ENCODE measurements at regions not wholly inside any gene's neighbourhood (a gene's known extent, or its start where the extent isn't known, plus 50 kb on each side); places are given as distances from the start of the nearest gene placed in this dataset.

DNA sequence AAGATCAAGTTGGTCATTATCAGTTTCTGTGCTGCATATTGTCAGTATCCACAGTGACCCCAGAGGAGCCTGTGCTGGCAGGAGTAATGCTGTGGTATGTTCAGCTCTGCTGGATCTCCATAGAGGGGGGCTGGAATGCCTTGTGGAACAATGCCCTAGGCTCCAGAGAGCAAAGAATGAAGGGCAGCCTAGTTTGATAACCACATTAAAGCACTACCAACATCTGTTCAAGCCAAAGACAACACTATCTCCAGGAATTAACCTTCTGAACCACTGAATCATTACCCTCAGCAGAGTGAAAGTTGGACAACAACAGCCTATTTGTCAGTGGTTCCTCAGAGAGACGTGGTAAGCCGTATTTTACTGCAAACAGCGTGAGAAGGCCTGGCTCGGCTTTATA is 192.3 kb upstream of the CXorf66 start:
- Histone ChIP-seq H3K4me1 (replicated peaks in 1 of 2; ENCODE audit: control insufficient read depth in 2 of 2, insufficient read depth in 2 of 2, low read length in 2 of 2) (no peaks in the 10 kb centered on the region), H3K4me3 (no peak overlapping the region), H3K27ac (ENCODE audit: extremely low read depth, low read depth, low read length) (no peak overlapping the region), H3K9me1 (ENCODE audit: control insufficient read depth, insufficient read depth, low read length) (no peaks in the 10 kb centered on the region), H3K4me2 (ENCODE audit: insufficient read depth, low read length) (no peak overlapping the region), H4K20me1 (replicated peaks; ENCODE audit: control insufficient read depth, insufficient read depth, low read length) (no peaks in the 10 kb centered on the region), H3K9ac (ENCODE audit: insufficient read depth in 1 of 2, low read depth in 2 of 2, low read length in 2 of 2) (no peak overlapping the region), H3K9me3 (replicated peaks; ENCODE audit: control insufficient read depth, insufficient read depth, low read depth, low read length) (no peaks in the 10 kb centered on the region), H3K79me2 (ENCODE audit: control insufficient read depth, insufficient read depth, low read length) (no peaks in the 10 kb centered on the region), H2AFZ (ENCODE audit: low read depth, low read length) (no peak overlapping the region), H3K27me3 (ENCODE audit: control insufficient read depth in 2 of 2, insufficient read depth in 2 of 2, low read length in 2 of 2) (no peaks in the 10 kb centered on the region), H3K36me3 (ENCODE audit: control insufficient read depth, insufficient read depth, low read length) (no peaks in the 10 kb centered on the region)
- intact Hi-C loops (cut with micrococcal nuclease) (no loop called here), in situ Hi-C loops (cut with MboI) (no loop called here)
- BruUV-seq (replicated peaks), result no TSS peak
- ChIA-PET POLR2A (no interaction called here), CTCF (ENCODE audit: low intra/inter-chr PET ratio) (no interaction called here)
- 0% methylated on average over 4 of the region's 4 CpGs for WGBS (ENCODE audit: insufficient coverage, low coverage, missing lambda C conversion rate)
- FAIRE-seq, result no peak
- DNase-seq (ENCODE audit: extremely low read depth in 1 of 4, low spot score in 3 of 4), result no peak
- TF ChIP-seq SMARCA4 (IDR thresholded peaks at IDR 0.05) (no peak), KAT8 (IDR thresholded peaks at IDR 0.05; ENCODE audit: low read depth) (no peak), ASH1L (IDR thresholded peaks at IDR 0.05; ENCODE audit: borderline replicate concordance, low read depth, partially characterized antibody) (no peak), DMBX1 (CRISPR knock-in tag; IDR thresholded peaks at IDR 0.05; ENCODE audit: borderline replicate concordance) (no peak), ATF7 (IDR thresholded peaks at IDR 0.05) (no peak), RBM17 (IDR thresholded peaks at IDR 0.05; ENCODE audit: borderline replicate concordance, low read depth, low read length) (no peak), NEUROD1 (IDR thresholded peaks at IDR 0.05; ENCODE audit: borderline replicate concordance, low read depth, low read length, partially characterized antibody) (no peak), JUN (IDR thresholded peaks at IDR 0.05; ENCODE audit: borderline replicate concordance, low read depth, low read length) (no peak), JUN (CRISPR knock-in tag; IDR thresholded peaks at IDR 0.05; ENCODE audit: borderline replicate concordance) (no peak), ZNF124 (CRISPR knock-in tag; IDR thresholded peaks at IDR 0.05) (no peak), STAT5B (CRISPR knock-in tag; IDR thresholded peaks at IDR 0.05) (no peak), ZBTB1 (CRISPR knock-in tag; IDR thresholded peaks at IDR 0.05; ENCODE audit: borderline replicate concordance, low read depth) (no peak)
- TF ChIP-seq, protein P1, sequence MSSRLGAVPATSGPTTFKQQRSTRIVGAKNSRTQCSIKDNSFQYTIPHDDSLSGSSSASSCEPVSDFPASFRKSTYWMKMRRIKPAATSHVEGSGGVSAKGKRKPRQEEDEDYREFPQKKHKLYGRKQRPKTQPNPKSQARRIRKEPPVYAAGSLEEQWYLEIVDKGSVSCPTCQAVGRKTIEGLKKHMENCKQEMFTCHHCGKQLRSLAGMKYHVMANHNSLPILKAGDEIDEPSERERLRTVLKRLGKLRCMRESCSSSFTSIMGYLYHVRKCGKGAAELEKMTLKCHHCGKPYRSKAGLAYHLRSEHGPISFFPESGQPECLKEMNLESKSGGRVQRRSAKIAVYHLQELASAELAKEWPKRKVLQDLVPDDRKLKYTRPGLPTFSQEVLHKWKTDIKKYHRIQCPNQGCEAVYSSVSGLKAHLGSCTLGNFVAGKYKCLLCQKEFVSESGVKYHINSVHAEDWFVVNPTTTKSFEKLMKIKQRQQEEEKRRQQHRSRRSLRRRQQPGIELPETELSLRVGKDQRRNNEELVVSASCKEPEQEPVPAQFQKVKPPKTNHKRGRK (tag; IDR thresholded peaks at IDR 0.05), result no peak
- TF ChIP-seq, protein P2, sequence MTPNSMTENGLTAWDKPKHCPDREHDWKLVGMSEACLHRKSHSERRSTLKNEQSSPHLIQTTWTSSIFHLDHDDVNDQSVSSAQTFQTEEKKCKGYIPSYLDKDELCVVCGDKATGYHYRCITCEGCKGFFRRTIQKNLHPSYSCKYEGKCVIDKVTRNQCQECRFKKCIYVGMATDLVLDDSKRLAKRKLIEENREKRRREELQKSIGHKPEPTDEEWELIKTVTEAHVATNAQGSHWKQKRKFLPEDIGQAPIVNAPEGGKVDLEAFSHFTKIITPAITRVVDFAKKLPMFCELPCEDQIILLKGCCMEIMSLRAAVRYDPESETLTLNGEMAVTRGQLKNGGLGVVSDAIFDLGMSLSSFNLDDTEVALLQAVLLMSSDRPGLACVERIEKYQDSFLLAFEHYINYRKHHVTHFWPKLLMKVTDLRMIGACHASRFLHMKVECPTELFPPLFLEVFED (CRISPR knock-in tag; conservative IDR thresholded peaks at IDR 0.05), result no peak
- TF ChIP-seq, protein P3, sequence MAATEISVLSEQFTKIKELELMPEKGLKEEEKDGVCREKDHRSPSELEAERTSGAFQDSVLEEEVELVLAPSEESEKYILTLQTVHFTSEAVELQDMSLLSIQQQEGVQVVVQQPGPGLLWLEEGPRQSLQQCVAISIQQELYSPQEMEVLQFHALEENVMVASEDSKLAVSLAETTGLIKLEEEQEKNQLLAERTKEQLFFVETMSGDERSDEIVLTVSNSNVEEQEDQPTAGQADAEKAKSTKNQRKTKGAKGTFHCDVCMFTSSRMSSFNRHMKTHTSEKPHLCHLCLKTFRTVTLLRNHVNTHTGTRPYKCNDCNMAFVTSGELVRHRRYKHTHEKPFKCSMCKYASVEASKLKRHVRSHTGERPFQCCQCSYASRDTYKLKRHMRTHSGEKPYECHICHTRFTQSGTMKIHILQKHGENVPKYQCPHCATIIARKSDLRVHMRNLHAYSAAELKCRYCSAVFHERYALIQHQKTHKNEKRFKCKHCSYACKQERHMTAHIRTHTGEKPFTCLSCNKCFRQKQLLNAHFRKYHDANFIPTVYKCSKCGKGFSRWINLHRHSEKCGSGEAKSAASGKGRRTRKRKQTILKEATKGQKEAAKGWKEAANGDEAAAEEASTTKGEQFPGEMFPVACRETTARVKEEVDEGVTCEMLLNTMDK (IDR thresholded peaks at IDR 0.05; ENCODE audit: borderline replicate concordance, insufficient read depth, low read depth, low read length, poor library complexity, severe bottlenecking), result no peak
- TF ChIP-seq, protein P4, sequence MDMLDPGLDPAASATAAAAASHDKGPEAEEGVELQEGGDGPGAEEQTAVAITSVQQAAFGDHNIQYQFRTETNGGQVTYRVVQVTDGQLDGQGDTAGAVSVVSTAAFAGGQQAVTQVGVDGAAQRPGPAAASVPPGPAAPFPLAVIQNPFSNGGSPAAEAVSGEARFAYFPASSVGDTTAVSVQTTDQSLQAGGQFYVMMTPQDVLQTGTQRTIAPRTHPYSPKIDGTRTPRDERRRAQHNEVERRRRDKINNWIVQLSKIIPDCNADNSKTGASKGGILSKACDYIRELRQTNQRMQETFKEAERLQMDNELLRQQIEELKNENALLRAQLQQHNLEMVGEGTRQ (CRISPR knock-in tag; IDR thresholded peaks at IDR 0.05), result no peak
- ATAC-seq, result no peak
